GM18868 (cell line): ENCODE measurements at regions not wholly inside any gene's neighbourhood (a gene's known extent, or its start where the extent isn't known, plus 50 kb on each side); places are given as distances from the start of the nearest gene placed in this dataset.
A peak's percentile ranks its signal among the peaks of the same experiment; 100 is the strongest.
"Not testable (repeated sequence)": the region's sequence is repeated elsewhere in the genome, so short reads cannot be mapped to it uniquely, and the experiment has no call there.

Experiments used
- ATAC-seq: cut with Tn5 transposase; IDR thresholded peaks from one replicate; pipeline ENCODE4 v1.9.1; 2021; ENCODE audit warnings: mild to moderate bottlenecking, moderate library complexity; ENCODE audit not compliant: unreplicated experiment

DNA sequence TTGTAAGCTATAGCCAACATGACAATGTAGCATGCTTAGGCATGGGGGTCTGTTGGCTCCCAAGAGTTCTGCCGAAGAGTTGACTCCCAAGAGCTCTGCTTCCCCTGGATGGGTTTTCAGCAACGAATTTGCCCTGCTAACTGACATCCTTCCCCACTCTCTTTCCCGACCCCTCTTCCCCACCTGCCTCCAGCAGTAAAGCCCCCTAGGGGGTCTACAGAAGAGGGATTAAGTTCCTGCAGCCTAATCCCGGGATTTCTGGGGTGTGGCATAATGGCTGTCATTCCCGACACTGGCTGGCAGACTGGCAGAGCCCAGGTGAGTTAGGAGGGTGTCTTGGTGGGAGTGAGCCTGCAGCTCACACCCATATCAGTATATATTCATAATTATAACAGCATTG lies 121.0 kb upstream of the ZNF184 start:
- ATAC-seq: no peak

DNA sequence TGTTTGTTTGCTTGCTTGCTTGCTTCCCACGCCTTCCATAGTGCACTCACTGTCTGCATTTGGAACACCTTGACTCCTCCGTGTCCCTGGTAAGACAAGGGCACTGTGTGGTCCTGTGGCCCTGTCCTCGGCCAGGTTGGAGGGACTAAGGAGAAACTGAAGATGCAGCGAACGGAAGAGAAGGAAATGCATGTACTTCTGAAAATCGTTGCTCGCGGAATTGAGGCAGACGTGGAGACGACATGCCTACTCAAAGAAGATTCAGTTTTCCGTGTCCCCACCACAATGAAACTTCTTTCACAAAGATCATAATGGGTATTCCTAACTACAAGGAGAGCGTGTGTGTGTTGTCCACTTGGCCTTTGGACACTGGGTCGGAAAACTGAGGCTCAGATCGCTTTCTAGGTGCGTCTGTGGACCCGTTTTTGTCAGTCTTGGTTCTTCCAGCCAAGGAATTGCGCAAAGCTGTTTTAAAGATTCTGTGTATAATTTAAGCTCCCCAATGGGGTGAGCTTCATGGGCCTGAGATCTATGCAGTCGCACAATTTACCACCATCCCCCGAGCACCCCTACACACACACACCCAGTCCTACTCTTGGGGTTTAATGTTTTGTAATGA lies 120.4 kb upstream of the ZNF184 start:
- ATAC-seq: no peak

- peak; percentile 85 for ATAC-seq
These were observed 119.7 kb upstream of the ZNF184 start for GRCh38 chr6:27592481-27593199.

GRCh38 chr6:27591699-27592480 lies 119.0 kb upstream of the ZNF184 start:
- ATAC-seq: no peak

GRCh38 chr6:27585316-27585715 lies 112.4 kb upstream of the ZNF184 start:
- not testable (repeated sequence) for ATAC-seq

DNA sequence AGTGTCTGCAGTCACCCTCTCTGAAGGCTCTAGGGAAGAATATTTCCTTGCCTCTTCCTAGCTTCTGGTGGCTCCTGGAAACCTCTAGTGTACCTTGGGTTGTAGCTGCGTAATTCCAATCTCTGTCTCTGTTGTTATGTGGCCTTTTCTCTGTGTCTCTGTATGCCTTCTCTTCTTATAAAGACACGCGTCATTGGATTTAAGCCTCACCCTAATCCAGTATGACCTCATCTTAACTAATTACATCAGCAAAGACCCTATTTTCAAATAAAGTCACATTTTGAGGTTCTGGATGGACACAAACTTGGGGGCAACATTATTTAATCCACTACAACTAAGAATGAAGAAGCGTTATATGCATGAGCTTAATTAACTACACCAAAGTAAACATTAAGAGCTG lies 111.4 kb upstream of the ZNF184 start:
- ATAC-seq: no peak

DNA sequence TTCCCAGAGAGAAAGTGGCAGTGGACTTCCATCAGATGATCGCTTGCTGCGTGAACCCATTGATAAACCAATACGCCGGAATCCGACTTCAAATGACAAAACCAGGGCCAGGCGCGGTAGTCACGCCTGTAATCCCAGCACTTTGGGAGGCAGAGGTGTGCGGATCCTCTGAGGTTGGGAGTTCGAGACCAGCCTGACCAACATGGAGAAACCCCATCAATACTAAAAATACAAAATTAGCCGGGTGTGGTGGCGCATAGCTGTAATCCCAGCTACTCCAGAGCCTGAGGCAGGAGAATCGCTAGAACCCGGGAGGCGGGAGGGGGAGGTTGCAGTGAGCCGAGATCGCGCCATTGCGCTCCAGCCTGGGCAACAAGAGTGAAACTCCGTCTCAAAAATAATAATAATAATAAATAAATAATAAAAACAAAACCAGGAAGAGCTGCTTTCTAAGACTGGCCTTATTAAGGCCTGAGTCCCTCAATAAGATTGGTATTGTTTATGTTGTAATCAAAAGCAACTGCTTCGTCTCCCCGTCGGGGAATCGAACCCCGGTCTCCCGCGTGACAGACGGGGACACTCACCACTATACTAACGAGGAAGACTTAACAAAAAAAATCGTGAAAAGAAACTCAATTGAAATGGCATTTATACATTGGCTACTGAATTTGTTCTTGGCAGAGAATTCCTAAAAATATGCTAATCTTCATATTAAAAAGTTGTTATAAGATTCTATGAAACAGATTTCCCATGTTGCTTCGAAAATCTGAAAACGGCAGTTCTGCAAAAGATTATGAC lies 110.2 kb upstream of the ZNF184 start:
- ATAC-seq: no peak

DNA sequence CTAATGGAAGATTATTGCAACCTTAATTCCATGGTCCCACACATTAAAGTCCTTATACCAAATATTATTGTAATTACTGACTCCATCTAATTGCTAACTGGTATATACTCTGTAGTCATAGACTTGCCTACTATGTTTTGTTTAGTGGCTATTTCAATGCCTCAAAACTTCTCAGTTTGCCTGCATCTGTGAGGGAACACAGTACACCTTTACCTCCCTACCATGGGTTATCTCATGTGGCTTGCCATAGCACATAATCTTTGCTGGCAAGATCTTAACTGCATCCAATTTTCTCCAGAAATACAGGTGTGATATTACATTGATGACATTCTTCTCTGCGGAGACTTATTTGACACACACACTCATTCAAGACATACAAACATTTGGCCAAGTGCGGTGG lies 107.1 kb upstream of the ZNF184 start:
- no peak for ATAC-seq

GRCh38 chr6:27577922-27578321 lies 105.0 kb upstream of the ZNF184 start:
- no peak for ATAC-seq

GRCh38 chr6:27575594-27576361 lies 102.9 kb upstream of the ZNF184 start:
- no peak for ATAC-seq

DNA sequence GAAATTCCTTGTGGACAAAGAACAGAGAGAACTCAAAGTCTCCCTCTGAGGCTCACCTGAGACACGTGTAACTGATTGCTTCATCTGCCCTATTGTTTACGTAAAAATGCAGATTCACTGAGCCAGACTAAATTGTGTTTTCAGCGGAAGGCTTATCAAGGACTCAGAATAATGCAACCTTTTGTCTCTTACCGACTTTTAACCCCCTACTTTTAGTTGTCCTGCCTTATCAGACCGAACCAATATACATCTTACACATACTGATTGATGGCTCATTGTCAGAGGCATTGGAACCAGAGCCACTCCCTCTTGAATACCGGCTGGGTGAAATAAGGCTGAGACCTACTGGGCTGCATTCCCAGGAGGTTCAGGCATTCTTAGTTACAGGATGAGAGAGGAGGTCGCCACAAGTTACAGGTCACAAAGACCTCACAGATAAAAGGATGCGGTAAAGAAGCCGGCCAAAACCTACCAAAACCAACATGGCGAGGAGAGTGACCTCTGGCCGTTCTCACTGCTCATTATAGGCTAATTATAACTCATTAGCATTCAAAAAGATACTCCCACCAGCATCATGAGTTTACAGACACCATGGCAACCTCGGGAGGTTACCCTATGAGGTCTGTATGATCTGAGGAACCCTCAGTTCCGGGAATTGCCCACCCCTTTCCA lies 95.5 kb upstream of the ZNF184 start:
- ATAC-seq: no peak

DNA sequence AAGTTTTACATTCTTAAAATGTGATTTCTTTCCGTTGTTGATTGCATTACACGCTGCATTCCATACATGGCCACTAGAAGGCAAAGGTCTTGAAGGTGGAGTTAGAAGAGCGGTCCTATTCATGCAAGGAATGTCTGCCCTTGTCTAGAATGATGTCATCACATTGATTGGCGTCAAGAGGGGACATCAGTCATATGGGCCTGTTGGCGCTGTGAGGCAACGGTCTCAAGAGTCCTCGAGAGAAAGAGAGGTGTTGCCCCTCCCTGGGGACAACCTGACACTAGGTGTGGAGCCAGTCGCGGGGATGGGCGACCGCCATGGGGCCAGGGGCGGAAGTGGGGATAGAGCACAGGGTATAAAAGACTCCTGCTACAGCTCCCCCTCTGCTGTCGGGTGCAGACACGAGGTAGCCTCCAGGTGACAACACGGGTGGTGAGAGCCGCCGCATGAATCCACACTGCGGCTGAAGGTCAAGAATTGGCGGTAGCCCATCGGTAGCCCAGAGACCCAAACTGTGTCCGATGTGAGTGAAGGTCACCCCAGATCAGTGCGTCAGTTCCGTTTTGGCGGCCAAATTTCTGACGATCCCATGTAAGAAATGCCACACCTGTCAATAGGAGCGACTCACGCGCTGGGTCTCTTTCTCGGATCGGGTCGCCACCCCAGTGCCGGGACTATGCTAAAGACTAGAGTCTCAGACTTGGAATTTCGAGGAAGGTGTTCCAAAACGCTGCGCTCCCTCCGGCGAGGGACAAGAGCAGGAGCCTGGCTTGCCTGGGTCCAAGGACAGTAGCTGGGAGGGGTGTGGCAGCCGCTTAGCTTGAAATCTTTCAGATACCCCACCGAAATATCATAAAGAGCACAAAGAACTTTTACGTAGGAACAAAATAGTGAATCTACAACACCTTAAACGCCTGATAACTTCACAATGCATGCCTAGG lies 93.2 kb upstream of the ZNF184 start:
- no peak for ATAC-seq

GRCh38 chr6:27562027-27562410 lies 89.1 kb upstream of the ZNF184 start:
- no peak for ATAC-seq

DNA sequence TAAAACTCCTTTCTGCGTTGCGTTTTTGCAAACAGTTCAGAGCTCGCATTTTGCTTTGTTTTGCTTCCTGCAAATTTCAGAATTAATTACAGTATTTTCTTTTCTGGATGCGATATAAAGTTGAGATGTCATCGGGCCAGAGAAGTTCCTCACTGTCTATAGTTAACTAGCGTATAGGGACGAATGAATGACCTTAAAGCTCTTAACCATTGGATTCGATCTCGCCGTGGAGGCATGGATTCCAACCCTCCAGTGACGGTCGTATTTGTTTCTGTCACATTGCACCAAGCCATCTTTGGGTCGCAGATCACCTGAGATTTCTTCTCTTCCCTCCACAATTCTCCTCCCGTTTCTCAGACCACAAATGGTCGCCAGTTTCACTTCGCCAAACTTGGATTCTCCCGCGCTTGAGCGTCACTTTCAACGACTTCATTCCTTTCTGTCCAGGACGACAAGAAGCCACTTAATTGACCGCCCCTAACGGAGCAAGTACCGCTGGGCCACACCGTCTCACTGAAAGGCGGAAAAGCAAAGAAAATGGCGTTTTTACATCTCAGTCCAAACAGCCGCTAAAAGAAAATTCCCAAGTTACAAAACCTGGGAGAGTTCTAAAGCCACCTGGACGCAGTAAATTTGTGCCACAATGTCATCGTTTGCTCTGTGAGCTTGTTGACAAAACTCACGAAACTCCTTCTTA lies 85.3 kb upstream of the ZNF184 start:
- ATAC-seq: no peak

- ATAC-seq: no peak
These were observed 83.5 kb upstream of the ZNF184 start for GRCh38 chr6:27556406-27556805.

- peak; percentile 72 for ATAC-seq
These were observed 80.4 kb upstream of the ZNF184 start for GRCh38 chr6:27553123-27553904.

GRCh38 chr6:27551607-27552006 lies 78.7 kb upstream of the ZNF184 start:
- ATAC-seq: no peak
